Frontal cortex (tissue), 3 donors: ENCODE measurements at regions not wholly inside any gene's neighbourhood (a gene's known extent, or its start where the extent isn't known, plus 50 kb on each side); places are given as distances from the start of the nearest gene placed in this dataset.

Experiments used
- DNase-seq, 2 donors: peaks; one replicate each; pipeline ENCODE4 v3.0.0; 2012; ENCODE audit warnings: low spot score in 2 of 2
- FAIRE-seq: peaks from 2 replicates; lab custom pipeline; 2012; peaks lifted over from hg19 to GRCh38; lab: Jason Lieb, UNC
- donor health status: control.
- donor health status: control.
- donor health status: control.

DNA sequence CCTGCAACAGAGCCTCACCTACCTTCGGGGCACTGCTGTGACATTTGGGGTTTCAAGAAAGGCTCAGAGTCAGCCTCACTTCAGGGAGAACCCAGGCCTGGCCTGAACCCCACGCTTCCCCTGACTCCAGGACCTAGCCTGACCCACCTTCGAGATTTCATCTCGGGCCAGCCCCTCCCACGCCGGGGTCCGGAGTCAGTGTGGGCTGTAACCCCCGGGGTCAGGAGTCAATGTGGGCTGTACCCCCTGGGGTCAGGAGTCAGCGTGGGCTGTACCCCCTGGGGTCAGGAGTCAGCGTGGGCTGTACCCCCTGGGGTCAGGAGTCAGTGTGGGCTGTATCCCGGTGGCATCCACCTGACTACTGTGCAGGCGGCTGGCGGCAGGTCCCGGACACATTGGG is 183.0 kb upstream of the RAB4A start:
- FAIRE-seq (no peak), DNase-seq (no peak)

DNA sequence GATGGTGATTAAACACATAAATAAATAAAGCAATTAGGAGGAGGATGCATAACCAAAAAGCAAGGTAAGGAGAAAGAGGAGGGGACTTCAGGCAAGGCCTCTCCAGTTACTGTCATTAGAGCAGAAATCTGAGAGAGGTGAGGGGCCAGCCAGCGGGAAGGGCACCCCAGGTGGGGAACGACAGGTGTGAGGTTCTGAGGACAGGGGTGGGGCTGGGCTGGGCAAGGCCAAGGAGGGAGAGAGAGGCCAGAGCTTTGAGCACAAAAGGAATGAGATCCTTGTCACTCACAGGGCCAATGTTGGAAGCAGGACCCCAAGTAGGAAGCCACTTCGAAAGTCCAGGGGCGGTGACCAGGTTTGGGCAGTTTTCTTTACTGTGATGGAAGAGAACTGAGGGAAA is 182.2 kb upstream of the RAB4A start:
- no peak for FAIRE-seq

DNA sequence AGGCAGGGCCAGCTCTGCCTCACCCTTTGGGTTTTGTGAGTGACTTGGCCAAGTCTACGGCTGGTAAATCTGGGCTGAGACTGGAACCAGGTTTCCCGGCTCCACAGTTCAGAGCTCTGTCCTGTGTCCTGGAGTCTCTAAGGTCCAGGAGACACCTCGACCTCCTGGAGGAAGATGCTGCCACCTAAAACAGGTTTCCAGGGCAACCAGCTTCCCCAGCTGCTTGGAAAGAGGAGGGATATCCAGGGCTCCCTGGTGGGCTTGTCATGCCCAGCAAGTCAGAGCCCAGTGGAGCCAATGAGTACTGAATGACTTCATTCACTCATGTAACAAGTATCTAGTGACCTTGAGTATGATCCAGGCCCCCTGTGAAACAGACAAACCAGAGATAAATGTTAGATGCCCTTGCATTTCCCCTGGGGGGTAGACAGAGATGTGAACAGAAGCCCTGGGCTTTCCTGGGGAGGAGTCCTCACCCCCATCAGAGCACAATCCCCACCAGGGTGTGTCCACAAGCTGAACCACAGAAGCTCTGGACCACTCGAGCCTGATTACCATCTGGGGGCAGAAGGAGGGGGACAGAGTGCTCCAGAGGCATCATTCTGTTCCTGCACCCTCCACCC is 181.2 kb upstream of the RAB4A start:
- DNase-seq (no peak), FAIRE-seq (no peak)

More for the DNA sequence above, 182.2 kb upstream of the RAB4A start:
- DNase-seq, result no peak

DNA sequence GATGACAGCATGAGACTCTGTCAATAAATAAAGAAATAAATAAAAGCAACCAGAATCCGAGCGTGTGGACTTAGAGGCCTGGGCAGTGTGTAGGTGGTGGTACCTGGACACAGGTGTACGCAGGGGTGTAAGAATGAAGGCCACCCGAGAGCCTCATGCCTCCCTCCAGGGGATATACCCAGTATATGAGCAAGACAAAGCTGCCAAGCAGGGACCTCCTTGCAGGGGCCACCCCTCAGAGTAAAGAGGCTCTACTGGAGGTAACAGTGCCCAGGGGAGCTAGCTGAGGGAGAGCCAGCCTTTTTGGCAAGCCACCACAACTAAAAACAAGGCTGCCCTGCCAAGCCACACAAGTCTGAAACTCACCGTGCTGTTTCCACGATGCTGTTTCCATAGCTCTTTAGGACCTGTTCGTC is 179.2 kb upstream of the RAB4A start:
- DNase-seq (no peak), FAIRE-seq (no peak)

DNA sequence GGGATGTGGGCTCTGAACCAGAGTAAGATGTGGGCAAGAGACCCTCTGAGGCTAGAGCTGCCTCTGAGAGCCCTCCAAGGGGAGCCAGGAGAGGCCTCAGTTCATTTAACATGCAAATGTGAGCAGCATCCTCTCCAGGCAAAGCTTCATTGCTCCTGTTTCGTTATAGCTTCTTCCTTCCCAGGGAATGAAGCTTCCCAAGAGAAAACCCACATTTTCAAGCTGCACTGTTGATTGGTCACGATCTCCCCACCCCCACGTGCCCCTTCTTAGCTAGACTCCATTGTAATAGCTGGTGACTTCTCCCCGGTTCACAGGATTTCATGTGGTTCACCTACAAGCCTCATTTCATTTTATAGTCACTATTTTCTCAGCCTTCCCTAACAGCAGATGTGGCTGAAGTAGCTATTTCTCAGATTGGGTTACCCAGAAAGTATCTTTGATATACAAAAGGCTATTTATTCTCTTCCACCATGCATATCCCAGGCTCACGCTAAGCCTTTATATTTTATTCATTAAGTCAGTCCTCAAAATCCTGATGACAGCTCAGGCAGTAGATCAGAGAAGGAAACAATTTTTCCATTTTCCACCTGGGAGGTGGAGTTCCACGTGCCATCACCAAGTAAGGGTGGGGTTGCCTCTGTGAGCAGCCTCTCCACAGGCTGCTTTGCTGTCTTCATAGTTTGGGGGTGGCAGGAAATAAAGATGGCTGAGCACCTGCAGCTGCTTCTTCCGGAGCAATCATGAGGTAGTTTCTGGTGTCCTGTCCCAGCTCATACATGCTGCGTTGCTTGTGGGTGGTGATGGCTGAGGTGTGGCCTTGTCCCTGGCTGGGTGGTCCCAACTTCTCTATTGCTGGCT is 178.3 kb upstream of the RAB4A start:
- DNase-seq (no peak), FAIRE-seq (no peak)

DNA sequence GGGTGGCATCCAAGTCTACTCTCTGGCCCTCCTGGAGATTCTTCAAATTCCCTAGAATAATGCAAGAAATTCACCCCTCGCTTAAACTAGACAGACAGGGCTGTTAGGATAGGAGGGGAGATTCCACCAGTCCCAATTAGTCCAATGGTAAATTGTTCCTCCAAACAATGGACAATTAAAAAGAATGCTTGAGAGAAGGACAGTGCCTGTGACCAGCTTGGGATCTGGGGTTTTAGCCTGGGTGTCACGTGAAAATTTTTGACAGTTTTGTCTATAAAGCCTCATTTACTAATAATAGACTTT is 177.7 kb upstream of the RAB4A start:
- no peak for DNase-seq
- FAIRE-seq, result no peak

DNA sequence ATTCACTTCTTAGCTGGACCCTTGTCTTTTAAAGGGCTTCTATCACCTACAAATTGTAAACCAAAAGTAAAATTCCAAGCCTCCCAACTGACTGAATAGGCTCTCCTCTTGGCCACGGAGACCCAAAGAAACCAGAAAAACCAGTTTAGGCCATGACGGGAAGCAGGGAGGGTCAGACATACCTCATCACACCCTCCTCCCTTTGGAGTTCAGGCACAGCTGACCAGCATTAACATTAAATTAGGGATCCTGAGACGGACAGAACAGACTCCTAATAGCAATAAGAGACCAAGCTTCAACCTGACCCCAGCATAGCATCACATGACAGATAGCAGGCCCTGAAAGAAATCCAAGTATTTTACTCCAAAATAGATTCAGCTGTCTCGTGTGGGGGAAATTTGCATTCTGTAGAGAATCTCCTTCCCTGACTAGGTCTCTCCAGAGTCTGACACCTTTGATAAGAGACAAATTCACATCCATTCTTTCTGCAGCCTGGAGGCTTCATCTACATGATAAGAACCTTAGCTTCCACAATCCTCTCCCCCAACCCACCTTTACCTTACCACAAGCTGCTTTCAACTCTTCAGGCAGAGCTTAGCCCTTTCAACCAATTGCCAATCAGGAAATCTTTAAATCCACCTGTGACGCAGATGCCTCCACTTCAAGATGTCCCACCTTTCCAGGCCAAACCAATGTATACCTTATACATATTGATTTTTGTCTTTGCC is 177.1 kb upstream of the RAB4A start:
- FAIRE-seq (no peak), DNase-seq (no peak)

DNA sequence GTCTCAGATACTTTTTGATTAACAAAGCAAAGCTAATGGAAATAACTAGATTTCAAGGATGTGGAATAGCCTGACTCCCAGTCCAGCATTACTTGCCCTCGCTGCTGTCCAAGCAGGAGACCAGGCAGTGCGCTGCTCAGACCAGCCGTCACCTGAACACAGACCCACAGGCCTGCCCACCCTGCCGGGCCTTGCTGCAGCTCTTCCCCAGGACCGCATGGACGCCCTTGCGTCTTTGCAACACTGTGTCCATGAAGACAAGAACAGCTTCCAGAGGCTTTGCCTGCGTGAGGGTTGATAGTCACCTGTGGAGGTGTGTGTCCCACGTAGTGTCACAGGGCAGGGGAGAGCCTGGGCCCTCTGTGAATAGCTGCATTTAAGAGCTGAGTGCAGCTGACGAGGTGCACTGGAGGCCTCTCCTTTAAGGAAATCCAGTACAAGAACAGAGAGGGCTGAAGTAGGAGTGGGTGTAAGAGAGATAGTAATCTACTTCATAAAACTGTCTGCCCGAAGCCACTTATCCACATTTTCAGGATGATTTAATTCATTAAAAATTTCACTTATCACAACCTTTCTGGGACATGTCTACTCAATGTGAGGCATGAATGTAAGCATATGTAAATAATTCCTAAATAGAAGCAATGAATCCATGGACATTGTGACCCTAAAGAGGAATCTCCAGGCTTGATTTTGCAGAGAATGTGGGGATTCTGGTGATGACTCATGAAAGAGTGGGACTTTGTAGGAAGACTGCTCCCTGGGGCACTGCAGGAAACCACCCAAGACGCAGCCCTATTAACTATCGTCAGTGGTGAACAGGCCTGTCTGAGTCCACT is 176.2 kb upstream of the RAB4A start:
- no peak for FAIRE-seq
- no peak for DNase-seq

DNA sequence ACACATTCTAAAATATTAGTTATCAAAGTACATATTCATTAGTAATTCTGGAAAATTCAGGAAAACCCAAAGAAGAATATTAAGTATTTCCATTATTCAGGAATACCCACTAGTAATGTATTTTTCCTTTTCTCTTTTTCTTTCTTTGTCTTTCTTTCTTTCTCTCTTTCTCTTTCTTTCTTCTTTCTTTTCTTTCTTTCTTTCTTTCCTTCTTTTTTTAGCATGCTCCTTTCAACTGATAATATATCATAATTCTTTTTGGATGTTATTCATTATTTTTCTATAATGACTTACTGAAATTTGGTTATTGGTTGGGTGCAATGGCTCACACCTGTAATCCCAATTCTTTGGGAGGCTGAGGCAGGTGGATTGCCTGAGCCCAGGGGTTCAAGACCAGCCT is 175.6 kb upstream of the RAB4A start:
- no peak for FAIRE-seq
- DNase-seq, result no peak

DNA sequence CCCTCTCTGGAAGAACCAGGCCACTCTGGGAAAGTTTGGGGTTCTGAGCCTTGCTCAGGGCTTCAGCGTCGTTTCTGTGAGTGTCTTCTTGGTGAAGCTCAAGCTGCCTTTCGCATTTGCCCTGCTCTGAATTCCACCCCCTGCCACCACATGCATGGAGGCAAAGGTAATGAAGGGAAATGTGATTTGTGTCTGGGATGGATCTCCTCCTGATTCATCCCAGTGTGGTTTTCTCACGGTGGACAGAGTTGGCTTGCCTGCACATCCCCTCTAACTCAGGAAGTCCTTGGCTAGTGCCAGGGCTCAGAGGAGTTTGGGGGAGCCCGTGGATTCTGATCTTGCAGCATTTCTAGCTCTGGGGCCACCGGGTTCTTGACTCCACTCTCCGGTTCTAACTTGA is 173.6 kb upstream of the RAB4A start:
- DNase-seq, result no peak
- FAIRE-seq, result no peak

DNA sequence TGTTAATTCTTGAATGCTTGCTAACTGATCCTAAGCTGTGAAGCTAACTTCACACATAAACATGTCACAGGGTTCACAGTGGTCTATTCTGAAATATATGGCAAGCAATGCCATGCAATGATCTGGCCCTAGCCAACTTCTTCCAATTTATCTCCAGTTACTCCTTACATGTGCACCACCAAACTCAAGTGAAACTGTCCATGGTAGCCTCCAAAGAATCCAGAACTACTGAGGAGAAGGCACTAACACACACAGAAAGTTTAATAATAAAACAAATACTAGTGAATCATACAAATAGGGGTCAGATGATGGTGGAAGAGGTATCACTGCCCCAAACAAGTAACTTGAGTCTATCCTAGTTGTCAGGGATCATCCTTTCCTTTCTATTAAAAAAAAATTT is 172.6 kb upstream of the RAB4A start:
- FAIRE-seq, result no peak
- DNase-seq, result no peak

DNA sequence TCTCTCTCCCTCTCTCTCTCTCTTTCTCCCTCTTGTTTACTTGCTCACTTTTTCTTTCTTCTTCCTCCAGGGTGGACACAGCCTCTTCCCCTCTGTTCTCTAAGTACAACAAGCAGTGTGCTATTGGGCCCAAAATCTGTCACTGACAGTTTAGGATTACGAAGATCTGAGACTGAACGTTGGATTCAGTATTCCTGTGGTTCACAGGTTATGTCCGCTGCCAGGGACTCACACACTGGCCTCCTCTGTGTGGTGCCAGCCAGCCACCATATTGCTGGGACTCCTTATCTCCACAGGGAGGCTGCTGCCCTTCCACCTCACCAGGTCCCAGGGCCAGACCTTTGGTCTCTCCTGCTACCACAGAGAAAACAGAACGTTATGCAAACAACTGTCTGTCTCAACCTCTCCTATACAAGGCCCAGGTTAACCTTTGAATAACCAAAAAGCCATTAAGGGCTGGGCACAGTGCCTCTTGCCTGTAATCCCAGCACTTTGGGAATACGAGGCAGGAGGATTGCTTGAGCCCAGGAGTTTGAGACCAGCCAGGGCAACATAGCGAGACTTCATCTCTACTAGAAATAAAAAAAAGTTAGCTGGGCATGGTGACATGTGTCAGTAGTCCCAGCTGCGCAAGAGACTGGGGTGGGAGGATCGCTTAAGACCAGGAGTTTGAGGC is 171.9 kb upstream of the RAB4A start:
- no peak for DNase-seq
- no peak for FAIRE-seq

DNA sequence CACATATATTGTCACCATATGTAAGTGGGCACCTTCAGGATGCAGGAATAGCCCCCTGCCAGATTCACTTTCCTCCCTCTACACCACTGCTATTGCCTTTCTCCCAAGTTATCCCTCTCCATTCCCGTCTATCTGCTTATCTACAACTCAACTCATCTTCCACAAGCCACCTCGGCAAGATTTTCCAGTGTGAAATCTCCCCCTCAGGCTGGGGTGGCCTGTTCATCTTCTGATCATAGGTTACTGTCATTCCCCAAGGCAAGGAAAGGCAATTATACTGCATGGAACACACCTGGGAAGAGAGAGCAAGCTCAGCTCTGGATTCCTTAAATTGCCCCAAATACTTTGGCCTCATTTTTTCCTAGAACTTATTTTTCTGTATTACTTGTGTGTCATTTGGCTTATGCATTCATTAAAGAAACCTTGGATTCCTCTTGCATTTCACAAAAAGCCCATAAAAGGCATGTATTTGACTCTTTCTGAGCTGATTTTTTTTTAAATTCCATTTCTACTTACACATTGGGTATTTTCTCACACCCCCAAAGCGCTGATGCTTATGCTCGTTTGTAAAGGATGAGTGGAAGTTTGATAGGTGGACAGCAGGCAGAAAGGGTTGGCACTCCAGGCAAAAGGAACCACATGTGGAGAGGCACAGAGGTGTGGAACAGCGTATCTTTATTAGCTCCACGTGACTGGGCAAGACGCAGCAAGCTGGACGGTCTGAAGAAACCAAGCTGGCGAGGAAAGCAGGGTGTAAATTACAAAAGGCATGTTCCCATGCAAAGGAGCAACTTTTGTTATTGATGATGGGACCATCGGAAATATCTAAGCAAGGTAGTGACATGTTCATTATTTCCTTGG is 169.7 kb upstream of the RAB4A start:
- DNase-seq (no peak), FAIRE-seq (no peak)

DNA sequence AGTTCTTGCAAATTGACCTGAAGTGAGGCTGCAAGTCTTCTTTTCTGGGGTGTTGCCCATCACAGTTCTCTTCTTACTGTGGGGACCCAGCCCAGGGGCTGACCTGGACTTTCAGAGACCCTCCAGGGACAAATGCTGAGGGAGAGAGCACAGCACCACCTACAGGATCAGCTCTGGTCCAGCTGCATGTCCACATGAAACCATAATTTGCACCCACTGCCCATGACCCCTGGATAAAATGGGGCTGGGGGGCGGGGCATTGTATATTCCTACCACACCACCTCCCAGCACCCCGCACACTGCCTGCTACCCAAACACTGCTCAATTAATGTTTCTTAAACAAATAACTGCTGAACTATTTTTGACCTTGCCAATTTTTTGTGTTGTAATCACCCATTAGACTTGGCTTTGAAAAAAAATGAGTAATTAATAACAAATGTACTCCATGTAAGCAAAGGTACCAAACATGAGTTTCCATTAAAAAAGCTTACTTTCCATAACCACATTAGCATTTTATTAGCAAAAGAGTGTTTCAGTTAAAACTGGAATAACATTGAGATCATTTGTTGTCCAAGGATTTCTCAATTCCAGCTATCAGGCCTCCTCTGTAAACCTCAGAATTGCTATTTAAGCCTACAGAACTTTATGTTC is 168.0 kb upstream of the RAB4A start:
- DNase-seq (no peak), FAIRE-seq (no peak)

DNA sequence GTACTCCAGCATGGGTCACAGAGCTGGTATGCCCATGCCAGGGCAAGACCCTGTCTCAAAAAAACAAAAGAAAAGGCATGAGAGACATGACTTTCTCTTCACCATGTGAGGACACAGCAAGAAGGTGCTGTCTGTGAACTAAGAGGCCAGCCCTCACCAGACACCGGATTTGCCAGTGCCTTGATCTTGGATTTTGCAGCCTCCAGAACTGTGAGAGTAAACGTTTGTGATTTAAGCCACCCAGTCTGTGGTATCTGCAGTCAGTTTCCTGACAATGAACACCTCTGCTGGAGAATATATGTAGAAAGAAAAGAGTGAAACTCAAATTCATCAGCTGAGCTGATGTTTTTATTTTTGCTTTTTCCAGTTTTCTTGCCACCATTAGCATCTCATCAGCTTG is 166.3 kb upstream of the RAB4A start:
- DNase-seq (no peak), FAIRE-seq (no peak)

DNA sequence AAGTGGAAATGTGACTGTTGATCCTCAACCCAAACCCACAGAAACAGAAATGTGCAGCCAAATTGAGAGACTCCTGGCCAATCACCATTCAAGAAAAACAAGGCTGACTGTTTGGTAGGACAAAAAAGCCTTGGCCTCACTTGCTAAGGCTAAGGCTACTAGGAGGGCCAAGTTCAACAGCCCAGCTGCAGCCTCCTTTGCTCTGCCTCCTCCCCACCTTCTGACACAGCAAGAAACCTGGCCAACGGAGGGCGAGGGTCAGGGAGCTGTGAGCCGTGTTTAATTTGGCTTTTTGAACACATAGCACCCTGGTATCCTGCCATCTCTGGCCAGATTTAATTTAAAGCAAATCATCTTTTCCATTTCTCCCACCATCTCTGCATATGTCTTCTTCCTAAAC is 165.8 kb upstream of the RAB4A start:
- FAIRE-seq (no peak), DNase-seq (no peak)

DNA sequence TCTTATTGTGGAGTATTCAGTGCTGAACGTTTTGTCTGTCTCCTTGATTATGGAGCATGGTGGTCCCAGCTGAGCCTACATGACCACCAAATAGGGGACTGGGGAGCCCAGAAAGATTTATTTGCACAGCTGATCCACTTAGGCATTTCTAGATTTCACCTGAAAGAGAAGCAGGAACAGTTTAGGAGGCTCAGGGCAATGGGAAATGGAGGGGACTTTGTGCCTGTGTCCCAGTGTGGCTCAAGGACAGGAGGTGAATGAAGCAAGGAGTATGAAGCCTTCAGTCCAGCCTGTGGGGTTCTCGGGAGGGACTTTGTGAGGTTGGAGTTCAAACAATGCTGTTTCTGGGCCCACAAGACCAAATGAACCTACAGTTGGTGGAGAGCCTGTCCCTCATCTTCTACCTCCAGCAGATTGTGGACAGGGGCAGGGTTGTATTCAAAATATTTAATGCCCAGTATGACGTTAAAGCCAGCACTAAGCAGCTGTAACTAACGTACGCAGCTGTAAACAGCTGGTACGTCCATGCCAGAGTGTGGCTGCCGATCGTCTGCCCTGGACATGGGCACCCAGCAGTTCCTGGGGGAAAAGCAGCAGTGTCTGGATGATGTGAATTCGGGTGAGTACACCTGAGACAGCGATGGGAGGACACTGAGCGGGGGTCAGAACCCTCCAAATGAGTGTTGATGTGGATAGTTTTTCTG is 164.9 kb upstream of the RAB4A start:
- DNase-seq (no peak), FAIRE-seq (no peak)
